GM19238 (cell line): ENCODE measurements at regions not wholly inside any gene's neighbourhood (a gene's known extent, or its start where the extent isn't known, plus 50 kb on each side); places are given as distances from the start of the nearest gene placed in this dataset.

Experiments used
- DNase-seq: peaks from one replicate; pipeline ENCODE4 v3.0.0; 2011; ENCODE audit warnings: low spot score; ENCODE audit not compliant: insufficient read length

DNA sequence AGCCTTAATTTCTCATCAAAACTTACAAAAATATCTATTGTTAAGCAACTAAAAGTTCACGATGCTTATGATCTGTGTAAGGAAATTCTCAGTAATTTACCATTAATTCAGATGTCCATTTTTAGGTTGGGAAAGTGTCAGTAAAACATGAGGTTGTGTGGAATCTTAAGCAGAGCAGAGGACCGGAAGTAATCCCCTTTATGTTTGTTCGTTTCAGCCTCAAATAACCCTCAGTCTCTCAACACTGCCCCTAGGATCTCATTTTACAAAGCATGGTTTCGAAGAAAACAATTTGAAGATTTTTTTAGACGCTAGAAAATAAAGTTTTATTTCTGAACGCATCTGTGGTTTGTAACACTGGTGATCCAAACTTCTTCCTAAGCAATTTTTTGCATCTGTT lies 504.2 kb downstream of the MAT2B start:
- DNase-seq, result no peak

DNA sequence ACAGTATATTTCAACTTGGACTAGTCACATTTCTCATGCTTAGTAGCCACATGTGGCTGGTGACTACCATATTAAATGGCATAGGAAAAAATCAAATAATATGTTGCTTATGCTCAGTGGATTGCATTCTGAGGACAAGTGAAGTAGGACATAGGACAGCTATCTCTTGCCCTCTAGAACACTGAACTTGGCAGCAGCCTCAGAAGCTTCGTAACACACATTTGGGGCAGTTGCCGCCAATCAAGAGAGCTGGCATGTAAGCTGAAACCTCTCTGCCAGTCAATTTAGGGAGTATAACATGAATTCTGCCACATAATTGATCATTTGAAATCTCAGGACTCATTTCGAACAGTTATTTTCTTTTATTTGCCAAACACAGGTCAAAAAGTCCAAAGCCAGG lies 505.5 kb downstream of the MAT2B start:
- no peak for DNase-seq

DNA sequence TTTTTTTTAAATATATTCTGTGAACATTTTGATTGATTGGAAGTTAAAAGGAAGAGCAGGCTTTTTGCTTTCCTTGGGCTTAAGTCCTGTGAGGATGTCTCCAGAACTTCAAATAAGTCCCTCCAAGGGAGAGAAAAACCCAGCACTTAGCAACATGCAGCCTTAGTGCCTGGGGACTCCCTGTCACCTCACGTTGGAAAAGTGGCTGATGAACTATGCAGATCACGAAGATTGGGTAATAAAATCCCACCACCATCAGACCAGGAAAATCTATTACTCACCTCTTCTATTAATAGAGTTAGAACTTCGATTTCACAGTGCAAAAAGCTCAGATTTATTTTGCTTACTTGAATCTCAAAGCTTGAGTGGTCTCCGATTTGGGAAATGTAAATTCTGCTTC lies 507.0 kb downstream of the MAT2B start:
- no peak for DNase-seq

DNA sequence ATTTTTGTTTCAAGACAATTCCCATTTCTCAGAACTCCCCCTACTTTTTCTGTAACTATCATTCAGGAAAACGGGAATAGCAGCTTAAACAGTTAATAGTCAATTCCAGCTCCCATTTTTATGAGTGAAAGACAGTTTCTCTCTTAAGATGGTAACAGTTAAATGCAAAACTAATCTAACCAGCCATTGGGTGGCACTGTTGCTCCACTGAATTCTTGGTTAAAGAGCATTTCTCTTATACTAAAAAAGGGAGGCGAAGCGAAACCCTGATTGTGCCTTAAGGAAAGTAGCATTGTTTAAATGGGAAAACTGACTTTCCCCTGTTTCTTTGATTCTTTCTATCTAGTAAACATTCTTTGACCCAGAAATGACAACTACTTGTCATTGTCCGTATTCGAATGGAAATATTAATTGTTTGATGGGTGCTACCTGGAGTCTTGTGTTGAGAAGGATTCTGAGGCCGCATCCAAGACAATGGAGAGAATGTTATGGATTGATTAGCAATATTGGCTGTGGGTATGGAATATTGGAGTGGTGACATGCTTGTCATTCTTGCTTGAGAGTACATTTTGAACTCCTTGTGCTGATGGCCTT lies 507.8 kb downstream of the MAT2B start:
- DNase-seq, result peak; percentile 2

DNA sequence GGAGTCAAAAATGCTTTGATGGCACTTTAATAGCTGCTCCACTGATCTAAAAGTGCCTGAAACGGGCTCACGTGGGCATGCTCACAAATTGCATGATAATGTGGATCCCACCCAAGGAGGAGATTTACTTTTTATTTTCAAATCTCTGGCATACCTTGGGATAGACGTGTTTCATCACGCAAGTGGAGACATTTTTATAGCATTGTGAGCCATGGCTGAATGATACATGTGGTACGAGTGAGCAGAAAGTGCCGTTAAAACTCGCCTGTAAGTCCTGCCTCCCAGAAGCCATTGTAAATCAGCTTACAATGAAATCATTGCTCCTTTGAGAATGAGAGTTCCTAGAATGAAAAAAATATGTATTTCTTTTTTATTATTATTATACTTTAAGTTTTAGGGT lies 514.7 kb downstream of the MAT2B start:
- DNase-seq, result no peak

DNA sequence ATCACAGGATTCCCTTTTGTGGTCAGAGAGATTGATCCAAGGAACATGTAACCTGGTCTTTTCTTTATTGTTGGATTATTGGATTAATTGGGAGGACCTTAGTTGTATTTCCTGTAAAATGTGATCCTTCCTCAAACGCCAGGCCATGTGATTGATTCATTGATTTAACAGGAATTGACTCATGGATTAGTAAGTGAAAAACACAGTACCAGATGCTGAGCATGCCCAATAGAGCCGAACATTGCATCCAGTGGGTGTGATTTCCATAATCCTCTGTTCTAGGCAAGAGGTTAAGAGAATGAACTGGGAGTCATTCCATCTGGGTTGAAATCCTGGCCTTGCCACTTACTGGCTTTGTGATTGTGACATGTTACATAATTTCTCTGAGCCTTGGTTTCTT lies 522.3 kb downstream of the MAT2B start:
- DNase-seq, result no peak

DNA sequence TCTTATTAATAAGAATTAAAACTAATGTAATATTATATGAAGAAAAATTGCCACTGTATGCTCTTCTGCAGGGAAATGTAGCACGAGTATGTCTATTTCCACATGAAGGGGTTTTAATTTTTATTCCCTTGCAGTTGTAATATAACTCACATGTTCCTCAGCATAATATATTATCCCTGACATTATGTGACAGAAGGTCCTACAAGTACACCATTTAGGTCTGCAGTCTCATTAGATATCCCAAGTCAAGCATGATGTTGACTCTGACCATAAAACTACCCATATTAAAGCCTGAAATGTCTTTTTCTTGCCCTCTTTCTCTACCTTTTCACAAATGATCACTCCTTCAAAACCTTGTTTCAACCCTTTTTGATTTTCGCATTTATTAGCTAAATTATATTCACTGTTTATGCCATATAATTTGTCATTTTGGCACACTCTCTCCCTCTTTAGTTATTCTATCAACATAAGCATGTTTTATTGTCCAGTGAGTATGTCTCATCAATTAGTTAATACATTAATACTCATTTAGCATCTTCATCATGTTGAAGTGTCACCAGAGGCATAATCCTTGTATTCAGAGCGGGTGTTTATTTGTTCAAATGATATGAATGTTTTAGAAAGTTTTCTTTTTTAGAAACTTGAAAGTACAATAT lies 532.8 kb downstream of the MAT2B start:
- DNase-seq, result no peak

DNA sequence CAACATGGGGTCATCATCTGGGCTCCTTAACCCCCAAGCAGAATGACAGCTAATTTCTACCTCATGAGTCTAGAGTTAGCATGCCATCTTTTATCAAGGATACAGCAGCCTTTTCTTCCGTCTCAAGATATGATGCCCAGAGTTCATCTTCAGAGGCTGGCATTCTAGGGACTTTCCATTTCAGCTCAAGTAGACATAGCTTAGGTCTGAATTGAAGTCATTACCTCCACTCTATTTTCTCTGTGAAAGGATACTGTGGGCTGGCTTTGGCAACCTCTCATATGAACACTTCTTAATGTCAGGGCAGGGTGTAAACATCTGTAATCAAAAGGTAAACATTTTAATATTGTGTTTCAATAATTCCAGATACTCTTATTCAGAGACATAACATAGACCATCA lies 535.7 kb downstream of the MAT2B start:
- no peak for DNase-seq

DNA sequence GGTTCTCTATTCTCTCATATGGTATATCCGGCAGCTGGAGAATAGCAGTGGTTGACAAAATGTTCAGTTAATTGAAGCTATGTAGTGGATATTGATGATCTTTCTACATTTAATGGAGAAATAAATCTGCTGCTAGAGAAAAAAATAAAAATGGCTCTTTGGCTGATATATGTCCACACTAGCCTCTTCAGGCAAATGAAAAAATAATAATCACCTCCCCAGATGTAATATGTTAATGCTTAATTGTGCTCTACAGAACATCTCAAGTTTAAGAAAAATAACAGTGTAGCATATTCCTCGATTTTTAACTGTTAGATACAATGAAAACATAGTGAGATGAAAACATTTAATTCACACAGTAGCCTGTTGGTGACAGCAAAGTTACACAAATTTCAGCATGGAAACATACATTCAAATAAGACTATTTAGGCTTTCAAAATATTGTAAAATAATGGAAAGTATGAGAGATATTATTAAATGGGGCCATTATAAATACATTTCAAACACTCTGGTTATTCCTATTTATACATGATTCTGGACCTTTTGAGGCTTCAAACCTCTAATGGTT lies 543.0 kb downstream of the MAT2B start:
- no peak for DNase-seq

DNA sequence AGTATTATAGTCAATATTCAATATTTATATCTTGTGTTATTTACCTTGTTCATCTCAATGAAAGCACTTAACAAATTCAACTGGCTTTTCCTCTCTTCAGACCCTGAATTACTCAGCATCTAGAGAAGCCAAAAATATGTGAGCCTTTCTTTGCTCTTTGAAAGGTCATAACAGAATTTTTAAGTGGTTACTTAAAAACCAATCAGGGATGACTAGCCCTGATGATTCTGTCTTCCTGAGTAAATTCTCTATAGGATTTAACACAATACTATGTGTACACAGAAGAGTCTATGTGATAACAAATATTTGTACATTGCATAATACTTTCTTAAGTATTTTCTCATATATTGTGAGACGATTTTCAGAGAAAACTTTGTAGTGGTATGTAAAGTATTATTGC lies 546.3 kb downstream of the MAT2B start:
- DNase-seq, result no peak

DNA sequence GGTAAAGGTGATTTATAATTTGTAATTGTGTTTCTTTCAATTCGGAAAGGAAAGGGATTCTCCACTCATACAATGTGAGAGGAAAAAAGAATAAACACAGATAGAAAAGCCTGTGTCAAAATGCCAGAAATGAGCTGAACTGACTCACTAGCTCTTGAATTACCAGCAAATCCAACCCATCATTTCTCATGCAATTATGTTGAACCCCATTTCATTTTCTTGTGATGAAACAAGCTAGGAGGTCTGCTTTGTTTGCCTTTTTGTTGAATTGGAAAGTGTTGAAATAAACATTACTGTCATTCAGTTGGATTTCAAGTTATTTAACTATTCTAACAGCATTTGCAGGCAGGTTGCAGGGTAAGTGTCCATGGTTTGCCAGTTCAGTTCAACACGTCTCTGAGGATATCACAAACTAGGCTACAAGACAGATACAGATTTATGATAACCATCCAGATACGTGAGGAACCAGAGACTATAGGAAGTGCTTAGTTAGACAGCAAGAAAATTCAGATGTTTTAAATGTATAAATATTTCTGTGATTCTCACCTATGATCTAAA lies 547.2 kb downstream of the MAT2B start:
- no peak for DNase-seq

DNA sequence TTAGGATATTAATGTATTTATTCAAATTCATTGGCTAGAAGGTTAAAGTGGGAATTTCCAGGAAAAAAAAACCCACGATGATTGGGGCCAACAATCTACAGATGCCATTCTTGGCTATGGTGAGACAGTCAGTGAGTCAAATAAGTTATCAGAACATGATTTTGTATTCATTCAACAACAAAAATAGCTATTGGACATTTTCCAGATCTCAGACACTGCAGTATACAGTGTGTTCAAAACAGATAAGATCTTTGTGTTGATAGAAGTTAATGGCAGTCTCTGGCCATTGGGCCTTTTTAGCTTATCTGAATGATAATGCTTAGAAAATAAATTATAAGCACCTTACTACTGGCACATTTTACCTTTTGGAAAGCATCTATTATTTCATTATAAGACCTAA lies 547.7 kb downstream of the MAT2B start:
- no peak for DNase-seq

DNA sequence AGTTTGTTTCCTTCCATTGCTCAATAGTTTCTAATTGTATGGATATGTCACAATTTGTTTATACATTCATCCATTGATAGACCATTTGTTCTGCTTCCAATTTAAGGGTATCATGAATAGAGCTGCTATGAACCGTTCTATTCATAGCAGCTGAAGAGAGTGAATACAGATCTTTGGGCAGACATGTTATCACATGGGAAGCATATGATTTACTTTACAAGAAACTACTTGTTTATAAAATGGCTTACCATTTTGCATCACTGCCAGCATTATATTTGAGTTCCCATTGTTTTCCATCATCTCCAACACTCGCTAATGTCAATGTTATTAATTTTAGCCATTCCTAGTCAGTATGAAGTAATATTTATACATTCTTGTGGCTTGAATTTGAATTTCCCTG lies 549.0 kb downstream of the MAT2B start:
- no peak for DNase-seq

DNA sequence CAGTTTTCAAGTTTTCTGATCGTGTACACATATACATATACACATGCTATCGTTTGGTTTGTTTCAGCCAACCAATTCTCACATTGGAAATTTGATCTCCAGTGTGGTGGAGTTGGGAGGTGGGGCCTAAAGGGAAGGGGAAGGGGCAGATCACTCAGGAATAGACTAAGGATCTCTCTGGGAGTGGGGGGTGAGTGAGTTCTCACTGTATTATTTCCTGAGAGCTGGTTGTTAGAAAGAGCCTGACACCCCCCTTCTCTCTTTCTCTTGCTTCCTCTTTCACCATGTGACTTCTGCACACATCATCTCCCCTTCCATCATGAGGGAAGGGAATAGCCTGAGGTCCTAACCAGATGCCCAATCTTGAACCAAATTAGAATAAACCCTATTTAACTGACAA lies 551.7 kb downstream of the MAT2B start:
- DNase-seq, result no peak

DNA sequence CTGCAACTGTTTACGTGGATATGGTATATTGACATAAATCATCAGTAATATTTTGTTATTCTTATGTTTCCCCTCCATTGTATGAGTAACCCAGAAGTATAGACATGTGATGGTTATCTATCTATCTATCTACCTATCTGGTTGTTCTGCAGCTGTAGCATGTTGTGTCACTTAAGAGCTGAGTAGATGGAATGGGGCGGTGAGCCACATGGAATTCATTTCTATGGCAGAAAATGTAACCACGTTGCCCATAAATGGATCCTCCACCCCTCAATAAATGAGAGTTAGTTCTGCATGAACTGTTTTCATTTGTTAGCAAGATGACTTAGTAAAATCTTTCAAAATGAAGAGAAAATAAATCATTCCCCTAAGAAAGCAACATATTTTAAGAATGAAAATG lies 553.2 kb downstream of the MAT2B start:
- DNase-seq, result no peak

DNA sequence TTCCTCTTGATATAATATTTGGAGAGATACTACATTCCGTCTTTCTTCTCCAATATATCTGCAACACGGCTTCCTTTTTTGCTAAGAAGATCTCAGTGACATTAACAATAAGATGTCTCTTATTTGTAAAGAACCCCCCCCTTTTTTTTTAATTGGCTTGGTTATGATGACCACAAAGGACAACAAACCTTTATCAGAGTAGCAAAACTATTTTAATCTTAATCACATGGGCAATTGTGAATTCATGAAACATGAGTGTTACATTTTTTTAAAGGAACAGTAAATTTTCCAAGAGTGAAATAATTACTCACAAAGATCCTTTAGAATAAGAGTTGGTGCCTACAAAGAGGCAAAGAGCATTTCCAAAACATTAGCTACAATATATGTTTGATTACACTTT lies 554.1 kb downstream of the MAT2B start:
- no peak for DNase-seq

DNA sequence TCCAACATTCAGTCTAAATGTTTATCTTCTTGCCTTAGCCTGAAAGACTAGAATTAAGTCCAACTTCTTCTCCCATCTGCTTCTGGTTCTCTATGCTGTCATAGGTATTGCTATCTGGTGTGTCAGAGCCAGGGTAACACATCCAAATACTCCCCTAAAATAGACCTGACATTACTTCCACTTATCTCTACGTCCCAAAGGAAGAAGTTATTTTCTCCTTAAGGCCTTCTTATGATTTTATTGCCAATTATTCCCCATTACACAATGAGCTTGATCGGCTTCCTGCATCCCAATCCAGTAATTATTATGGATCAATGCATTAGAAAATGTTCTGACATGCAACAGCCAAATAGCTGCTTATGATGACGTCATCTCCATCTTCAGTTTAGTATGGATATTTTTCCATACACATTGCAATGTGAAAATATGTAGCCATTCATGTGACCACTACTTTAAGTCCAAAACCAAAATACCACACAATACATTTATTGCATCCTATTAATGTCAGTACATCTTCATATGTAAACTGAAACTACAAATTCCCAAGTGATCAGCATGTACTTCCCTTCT lies 555.5 kb downstream of the MAT2B start:
- DNase-seq, result no peak

DNA sequence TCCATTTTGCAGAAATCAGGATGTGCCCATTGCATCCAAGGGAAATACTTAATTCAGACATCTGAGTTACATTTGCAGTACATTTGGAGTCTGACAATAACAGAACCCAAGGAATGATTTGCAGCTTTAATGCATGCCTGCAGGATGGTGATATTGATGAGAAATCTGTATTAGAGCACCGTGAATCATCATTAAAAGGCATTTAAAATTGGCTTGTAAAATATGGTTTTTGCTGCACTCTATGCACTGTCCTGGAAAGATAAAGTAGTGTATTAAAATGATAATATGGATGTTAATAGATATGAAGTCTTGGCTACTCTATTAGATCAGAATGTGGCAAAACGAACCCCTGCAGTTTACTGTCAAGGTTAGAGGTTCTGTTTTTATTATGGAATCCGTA lies 556.9 kb downstream of the MAT2B start:
- no peak for DNase-seq

DNA sequence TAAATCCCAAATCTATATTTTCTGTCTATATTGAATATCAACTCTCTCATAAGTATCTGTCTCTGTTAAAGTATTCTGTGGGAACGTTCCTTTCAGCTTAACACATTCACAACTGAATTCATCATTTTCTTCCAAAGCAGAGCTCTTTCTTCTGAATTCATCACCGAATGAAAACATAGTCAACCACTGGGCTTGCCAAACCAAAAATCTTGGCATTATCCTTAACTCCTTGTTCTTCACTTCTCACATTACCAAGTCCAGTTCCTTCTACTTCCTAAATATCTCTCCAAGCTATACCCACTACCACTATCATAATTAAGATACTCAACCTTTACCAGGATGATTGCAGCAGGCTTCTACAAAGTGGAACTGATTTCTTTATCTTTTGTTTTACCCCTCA lies 559.8 kb downstream of the MAT2B start:
- DNase-seq, result no peak

DNA sequence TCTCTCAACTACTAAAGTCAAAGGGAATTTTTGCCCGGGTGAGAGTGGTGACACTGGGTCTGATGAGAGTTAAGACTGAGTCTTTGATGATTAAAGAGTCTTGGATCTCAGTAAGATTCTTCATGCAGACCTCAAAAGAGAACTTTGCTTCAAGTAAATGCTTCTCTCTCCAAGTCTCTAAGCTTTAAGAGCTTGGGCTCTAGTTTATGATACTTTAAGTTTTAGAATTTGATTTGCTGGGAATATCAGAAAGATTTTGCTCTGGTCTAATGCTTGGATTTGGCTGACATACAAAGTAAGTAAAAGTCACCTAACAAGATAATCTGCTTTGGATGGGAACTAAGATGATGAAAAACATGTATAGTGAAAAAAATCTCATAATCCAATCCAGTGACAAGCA lies 566.3 kb downstream of the MAT2B start:
- no peak for DNase-seq

DNA sequence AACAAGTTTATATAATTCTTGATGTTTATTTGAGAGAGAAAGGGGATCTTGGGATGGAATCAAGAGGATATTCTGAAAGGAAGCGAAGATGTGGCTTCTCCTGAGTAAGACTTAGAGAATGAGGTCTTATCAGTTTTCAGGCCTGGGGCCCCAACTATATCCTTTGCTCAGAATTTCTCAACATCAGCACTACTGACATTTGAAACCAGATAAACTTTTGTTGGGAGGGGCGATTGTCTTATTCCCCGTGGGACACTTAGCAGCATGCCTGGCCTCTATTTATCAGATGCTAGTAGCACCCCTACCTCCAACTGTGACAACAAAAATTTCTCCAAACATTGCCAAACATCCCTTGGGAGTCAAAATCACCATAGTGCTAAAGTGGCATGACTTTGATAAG lies 567.7 kb downstream of the MAT2B start:
- DNase-seq, result no peak

DNA sequence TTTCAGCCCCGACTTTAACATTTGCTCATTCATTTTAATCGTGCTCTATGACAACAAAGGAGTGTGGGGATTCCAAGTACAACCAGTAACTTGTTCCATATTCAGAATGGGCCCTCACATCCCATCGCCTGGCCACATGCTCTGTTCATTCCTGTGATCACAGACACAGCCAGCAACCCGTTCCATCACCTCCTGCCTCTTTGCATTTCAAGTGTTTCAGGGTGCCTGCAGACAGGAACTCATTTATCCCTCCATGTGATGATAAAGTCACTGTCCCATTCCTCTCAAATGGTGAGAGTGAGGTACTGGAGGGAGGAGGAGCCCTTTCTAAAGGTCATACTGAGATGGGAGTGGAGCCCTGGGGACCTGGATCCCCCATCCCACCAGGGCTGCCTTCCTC lies 571.1 kb downstream of the MAT2B start:
- no peak for DNase-seq

DNA sequence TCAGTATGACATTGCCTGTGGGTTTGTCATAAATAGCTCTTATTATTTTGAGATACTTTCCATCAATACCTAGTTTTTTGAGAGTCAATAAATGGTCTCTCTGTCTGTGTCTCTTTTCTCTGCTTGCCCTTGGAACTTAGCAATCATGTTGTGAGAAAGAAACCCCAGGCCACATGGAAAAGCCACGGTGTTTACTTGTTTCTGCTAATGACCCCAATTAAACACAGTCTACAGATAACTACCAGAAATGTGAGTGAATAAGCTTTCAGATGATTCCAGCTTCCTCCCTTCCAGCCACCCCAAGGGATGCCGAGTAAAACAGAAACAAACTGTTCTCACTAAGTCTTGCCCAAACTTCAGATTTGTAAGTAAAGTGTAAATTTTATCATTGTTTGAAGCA lies 584.9 kb downstream of the MAT2B start:
- no peak for DNase-seq
